ENCODE measurements at regions not wholly inside any gene's neighbourhood (a gene's known extent, or its start where the extent isn't known, plus 50 kb on each side); places are given as distances from the start of the nearest gene placed in this dataset.
"Not testable (repeated sequence)": the region's sequence is repeated elsewhere in the genome, so short reads cannot be mapped to it uniquely, and the experiment has no call there.

- H3K36me3 Mint-ChIP-seq (ENCODE audit: low read depth, unreplicated experiment) = not testable (repeated sequence)
Measured at GRCh38 chr5:93682471-93683404, 58.7 kb downstream of the POU5F2 start.

GRCh38 chr5:93681432-93681831 is 60.0 kb downstream of the POU5F2 start:
- Histone ChIP-seq H3K27ac (ENCODE audit: low read depth, low read length) (no peak overlapping the region), H3K27me3 (ENCODE audit: insufficient read depth, low read length) (no peaks in the 10 kb centered on the region), H3K9me3 (ENCODE audit: insufficient read depth, low read depth, low read length) (no peaks in the 10 kb centered on the region), H2AFZ (ENCODE audit: low read depth, low read length) (no peak overlapping the region), H3K4me2 (ENCODE audit: low read length) (no peak overlapping the region), H3K36me3 (ENCODE audit: insufficient read depth, low read length) (no peaks in the 10 kb centered on the region), H3K4me1 (ENCODE audit: insufficient read depth, low read length) (peaks cover 14% of the 10 kb centered on the region), H3K9ac (ENCODE audit: low read length) (no peak overlapping the region), H3K79me2 (ENCODE audit: insufficient read depth, low read length) (no peaks in the 10 kb centered on the region), H4K20me1 (ENCODE audit: insufficient read depth, low read length) (no peaks in the 10 kb centered on the region), H3K4me3 (ENCODE audit: insufficient read depth, low read depth, low read length) (no peak overlapping the region)
- Mint-ChIP-seq H3K36me3 (ENCODE audit: low read depth, unreplicated experiment) (no peaks in the 10 kb centered on the region), H3K9me3 (ENCODE audit: unreplicated experiment) (peaks cover 3% of the 10 kb centered on the region), H3K27me3 (ENCODE audit: low read depth, unreplicated experiment) (no peaks in the 10 kb centered on the region), H3K27ac (ENCODE audit: unreplicated experiment) (no peak overlapping the region), H3K4me3 (ENCODE audit: unreplicated experiment) (no peak overlapping the region), H3K4me1 (ENCODE audit: low read depth, unreplicated experiment) (peaks cover 21% of the 10 kb centered on the region)
- TF ChIP-seq CTCF (IDR thresholded peaks at IDR 0.05; ENCODE audit: insufficient read depth, low read depth, low read length) = peak; percentile 27
- no peak for TF ChIP-seq EZH2 (IDR thresholded peaks at IDR 0.05; ENCODE audit: insufficient read depth, low read length)
- FAIRE-seq (no peak), DNase-seq (ENCODE audit: low read depth) (no peak)

More at GRCh38 chr5:93682471-93683404, 58.7 kb downstream of the POU5F2 start:
- not testable (repeated sequence) for H3K9me3 Mint-ChIP-seq (ENCODE audit: unreplicated experiment); H3K27me3 Mint-ChIP-seq (ENCODE audit: low read depth, unreplicated experiment); H3K9me3 ChIP-seq (ENCODE audit: insufficient read depth, low read depth, low read length); H3K4me3 ChIP-seq (ENCODE audit: insufficient read depth, low read depth, low read length); H3K27me3 ChIP-seq (ENCODE audit: insufficient read depth, low read length); H3K36me3 ChIP-seq (ENCODE audit: insufficient read depth, low read length); H3K9ac ChIP-seq (ENCODE audit: low read length); H3K4me1 ChIP-seq (ENCODE audit: insufficient read depth, low read length); H3K79me2 ChIP-seq (ENCODE audit: insufficient read depth, low read length); H3K4me3 Mint-ChIP-seq (ENCODE audit: unreplicated experiment); FAIRE-seq; H3K27ac ChIP-seq (ENCODE audit: low read depth, low read length); H4K20me1 ChIP-seq (ENCODE audit: insufficient read depth, low read length); H2AFZ ChIP-seq (ENCODE audit: low read depth, low read length); H3K4me1 Mint-ChIP-seq (ENCODE audit: low read depth, unreplicated experiment)
- H3K27ac Mint-ChIP-seq (ENCODE audit: unreplicated experiment) = peak overlapping the region; percentile 94
- peak; percentile 77 for DNase-seq (ENCODE audit: low read depth)
- peak overlapping the region; percentile 55 for H3K4me2 ChIP-seq (ENCODE audit: low read length)

GRCh38 chr5:93677359-93677891 is 64.0 kb downstream of the POU5F2 start:
- Mint-ChIP-seq H3K36me3 (ENCODE audit: low read depth, unreplicated experiment) (no peaks in the 10 kb centered on the region), H3K9me3 (ENCODE audit: unreplicated experiment) (no peaks in the 10 kb centered on the region), H3K4me3 (ENCODE audit: unreplicated experiment) (no peak overlapping the region), H3K4me1 (ENCODE audit: low read depth, unreplicated experiment) (peaks cover 19% of the 10 kb centered on the region), H3K27me3 (ENCODE audit: low read depth, unreplicated experiment) (peaks cover 8% of the 10 kb centered on the region), H3K27ac (ENCODE audit: unreplicated experiment) (peak overlapping the region; percentile 62)
- Histone ChIP-seq H3K4me2 (ENCODE audit: low read length) (peak overlapping the region; percentile 54), H3K4me1 (ENCODE audit: insufficient read depth, low read length) (peaks cover 14% of the 10 kb centered on the region), H3K27me3 (ENCODE audit: insufficient read depth, low read length) (no peaks in the 10 kb centered on the region), H4K20me1 (ENCODE audit: insufficient read depth, low read length) (no peaks in the 10 kb centered on the region), H2AFZ (ENCODE audit: low read depth, low read length) (no peak overlapping the region), H3K27ac (ENCODE audit: low read depth, low read length) (no peak overlapping the region), H3K79me2 (ENCODE audit: insufficient read depth, low read length) (no peaks in the 10 kb centered on the region), H3K4me3 (ENCODE audit: insufficient read depth, low read depth, low read length) (no peak overlapping the region), H3K9ac (ENCODE audit: low read length) (no peak overlapping the region), H3K36me3 (ENCODE audit: insufficient read depth, low read length) (no peaks in the 10 kb centered on the region), H3K9me3 (ENCODE audit: insufficient read depth, low read depth, low read length) (no peaks in the 10 kb centered on the region)
- FAIRE-seq (peak; percentile 93), DNase-seq (ENCODE audit: low read depth) (peak; percentile 94)
- TF ChIP-seq EZH2 (IDR thresholded peaks at IDR 0.05; ENCODE audit: insufficient read depth, low read length) = no peak
- TF ChIP-seq CTCF (IDR thresholded peaks at IDR 0.05; ENCODE audit: insufficient read depth, low read depth, low read length) = no peak
